Neural progenitor cell (in vitro differentiated cells): ENCODE measurements at regions not wholly inside any gene's neighbourhood (a gene's known extent, or its start where the extent isn't known, plus 50 kb on each side); places are given as distances from the start of the nearest gene placed in this dataset.
A peak's percentile ranks its signal among the peaks of the same experiment; 100 is the strongest.

ENCODE experiments used
- DNase-seq: peaks from one replicate; pipeline ENCODE4 v3.0.0-alpha.2; 2016; ENCODE audit warnings: low spot score
- H2AFZ ChIP-seq: fragments of 200-600 bp; sonication (generic); replicated peaks from 2 replicates; pipeline ENCODE4 v1.6.1; 2016; ENCODE audit warnings: antibody characterized with exemption
- H3F3A ChIP-seq: fragments of 200-600 bp; sonication (generic); 2 replicates; pipeline ENCODE4 v1.6.1; 2016; ENCODE audit warnings: antibody characterized with exemption, low read depth
- H3K27ac ChIP-seq: fragments of 200-600 bp; sonication (generic); 2 replicates; pipeline ENCODE4 v1.5.1; 2016; ENCODE audit warnings: mild to moderate bottlenecking
- H3K27me3 ChIP-seq: fragments of 200-600 bp; sonication (generic); 2 replicates; pipeline ENCODE4 v1.6.1; 2016; ENCODE audit warnings: mild to moderate bottlenecking, moderate library complexity
- H3K36me3 ChIP-seq: fragments of 200-600 bp; sonication (generic); 2 replicates; pipeline ENCODE4 v1.5.1; 2016
- H3K4me1 ChIP-seq: fragments of 200-600 bp; sonication (generic); 2 replicates; pipeline ENCODE4 v1.6.1; 2016; ENCODE audit warnings: mixed run types
- H3K4me2 ChIP-seq: fragments of 200-600 bp; sonication (generic); 2 replicates; pipeline ENCODE4 v1.6.1; 2016
- H3K4me3 ChIP-seq: fragments of 200-600 bp; sonication (generic); 2 replicates; pipeline ENCODE4 v1.5.1; 2016
- H3K79me2 ChIP-seq: fragments of 200-600 bp; sonication (generic); 2 replicates; pipeline ENCODE4 v1.6.1; 2016; ENCODE audit warnings: low read depth
- H3K9ac ChIP-seq: fragments of 200-600 bp; sonication (generic); 2 replicates; pipeline ENCODE4 v1.6.1; 2016
- H3K9me3 ChIP-seq: fragments of 200-600 bp; sonication (generic); 2 replicates; pipeline ENCODE4 v1.5.1; 2016; ENCODE audit warnings: low read depth
- H4K20me1 ChIP-seq: fragments of 200-600 bp; sonication (generic); 2 replicates; pipeline ENCODE4 v1.6.1; 2016; ENCODE audit warnings: low read depth
- H3K27ac Mint-ChIP-seq: 3 replicates; pipeline ENCODE4 v1.8.0; 2021; ENCODE audit warnings: mixed read lengths
- H3K27me3 Mint-ChIP-seq: 2 replicates; pipeline ENCODE4 v1.8.0; 2022; ENCODE audit warnings: low read depth, mild to moderate bottlenecking, inconsistent platforms, moderate library complexity, mixed read lengths; ENCODE audit not compliant: insufficient read depth
- H3K36me3 Mint-ChIP-seq: 3 replicates; pipeline ENCODE4 v1.8.0; 2021; ENCODE audit warnings: mixed read lengths
- H3K4me1 Mint-ChIP-seq: 3 replicates; pipeline ENCODE4 v1.8.0; 2021; ENCODE audit warnings: mixed read lengths
- H3K4me3 Mint-ChIP-seq: 3 replicates; pipeline ENCODE4 v1.8.0; 2021; ENCODE audit warnings: mild to moderate bottlenecking, moderate library complexity, mixed read lengths
- H3K9me3 Mint-ChIP-seq: 3 replicates; pipeline ENCODE4 v1.8.0; 2020; ENCODE audit warnings: mixed read lengths
- CTCF ChIP-seq: fragments of 200-600 bp; sonication (generic); IDR thresholded peaks from 2 replicates; pipeline ENCODE4 v1.5.1; 2017; ENCODE audit warnings: antibody characterized with exemption, mild to moderate bottlenecking
- EZH2 ChIP-seq: fragments of 200-600 bp; sonication (generic); IDR thresholded peaks from 2 replicates; pipeline ENCODE4 v1.6.1; 2017; ENCODE audit warnings: antibody characterized with exemption, mild to moderate bottlenecking, moderate library complexity
- EZH2phosphoT487 ChIP-seq: fragments of 200-600 bp; sonication (generic); IDR thresholded peaks from 2 replicates; pipeline ENCODE4 v1.6.1; 2017; ENCODE audit warnings: antibody characterized with exemption

GRCh38 chr16:6160871-6161270 is 1063.3 kb upstream of the EEF2KMT start:
- peaks cover 7% of the 10 kb centered on the region for H3K4me1 ChIP-seq
- no peaks in the 10 kb centered on the region for H3K27me3 ChIP-seq
- no peaks in the 10 kb centered on the region for H3K9me3 ChIP-seq
- H3K4me2 ChIP-seq: no peak overlapping the region
- TF ChIP-seq EZH2phosphoT487: no peak
- TF ChIP-seq CTCF: no peak
- no peak for TF ChIP-seq EZH2
- peaks cover 25% of the 10 kb centered on the region for H3K4me1 Mint-ChIP-seq
- peak overlapping the region; percentile 9 for H3K27ac Mint-ChIP-seq
- no peaks in the 10 kb centered on the region for H3K9me3 Mint-ChIP-seq
- no peak overlapping the region for H3K4me3 ChIP-seq
- H3F3A ChIP-seq: no peaks in the 10 kb centered on the region
- no peak for DNase-seq
- no peaks in the 10 kb centered on the region for H3K36me3 ChIP-seq
- H3K9ac ChIP-seq: no peak overlapping the region
- no peaks in the 10 kb centered on the region for H3K79me2 ChIP-seq
- H2AFZ ChIP-seq: no peak overlapping the region
- H3K36me3 Mint-ChIP-seq: peaks cover 5% of the 10 kb centered on the region
- H3K27ac ChIP-seq: no peak overlapping the region
- H4K20me1 ChIP-seq: no peaks in the 10 kb centered on the region
- H3K4me3 Mint-ChIP-seq: no peak overlapping the region
- H3K27me3 Mint-ChIP-seq: peaks cover 2% of the 10 kb centered on the region

GRCh38 chr16:6160303-6160702 is 1062.7 kb upstream of the EEF2KMT start:
- no peaks in the 10 kb centered on the region for H3K79me2 ChIP-seq
- no peaks in the 10 kb centered on the region for H3F3A ChIP-seq
- no peaks in the 10 kb centered on the region for H4K20me1 ChIP-seq
- Mint-ChIP-seq H3K4me3 (no peak overlapping the region), H3K27me3 (peaks cover 2% of the 10 kb centered on the region), H3K27ac (peak overlapping the region; percentile 9), H3K36me3 (peaks cover 5% of the 10 kb centered on the region), H3K4me1 (peaks cover 25% of the 10 kb centered on the region), H3K9me3 (no peaks in the 10 kb centered on the region)
- no peak overlapping the region for H3K9ac ChIP-seq
- H2AFZ ChIP-seq: no peak overlapping the region
- H3K4me1 ChIP-seq: peaks cover 7% of the 10 kb centered on the region
- H3K9me3 ChIP-seq: no peaks in the 10 kb centered on the region
- TF ChIP-seq EZH2: no peak
- no peak for TF ChIP-seq EZH2phosphoT487
- TF ChIP-seq CTCF: no peak
- no peak overlapping the region for H3K4me3 ChIP-seq
- H3K36me3 ChIP-seq: no peaks in the 10 kb centered on the region
- H3K4me2 ChIP-seq: no peak overlapping the region
- H3K27me3 ChIP-seq: no peaks in the 10 kb centered on the region
- H3K27ac ChIP-seq: no peak overlapping the region
- DNase-seq: no peak

GRCh38 chr16:6157806-6158205 is 1060.2 kb upstream of the EEF2KMT start:
- no peak for TF ChIP-seq EZH2phosphoT487
- no peak for TF ChIP-seq EZH2
- TF ChIP-seq CTCF: no peak
- peaks cover 9% of the 10 kb centered on the region for H3K4me1 ChIP-seq
- peaks cover 29% of the 10 kb centered on the region for H3K4me1 Mint-ChIP-seq
- peaks cover 5% of the 10 kb centered on the region for H3K36me3 Mint-ChIP-seq
- H3K4me2 ChIP-seq: no peak overlapping the region
- peak overlapping the region; percentile 26 for H2AFZ ChIP-seq
- no peak overlapping the region for H3K4me3 Mint-ChIP-seq
- no peaks in the 10 kb centered on the region for H3K79me2 ChIP-seq
- H3K9ac ChIP-seq: no peak overlapping the region
- H3K27me3 Mint-ChIP-seq: peaks cover 2% of the 10 kb centered on the region
- no peak for DNase-seq
- no peaks in the 10 kb centered on the region for H3K9me3 Mint-ChIP-seq
- no peaks in the 10 kb centered on the region for H3K9me3 ChIP-seq
- no peak overlapping the region for H3K27ac ChIP-seq
- H3K36me3 ChIP-seq: no peaks in the 10 kb centered on the region
- H3K4me3 ChIP-seq: no peak overlapping the region
- H3K27ac Mint-ChIP-seq: peak overlapping the region; percentile 33
- H4K20me1 ChIP-seq: no peaks in the 10 kb centered on the region
- H3F3A ChIP-seq: no peaks in the 10 kb centered on the region
- no peaks in the 10 kb centered on the region for H3K27me3 ChIP-seq

- H3K27ac Mint-ChIP-seq: no peak overlapping the region
- peaks cover 2% of the 10 kb centered on the region for H3K27me3 Mint-ChIP-seq
Measured at GRCh38 chr16:6155271-6155670, 1057.7 kb upstream of the EEF2KMT start.

More at GRCh38 chr16:6155271-6155670, 1057.7 kb upstream of the EEF2KMT start:
- H3K36me3 ChIP-seq: no peaks in the 10 kb centered on the region
- DNase-seq: no peak
- no peak for TF ChIP-seq EZH2
- TF ChIP-seq EZH2phosphoT487: no peak
- no peak for TF ChIP-seq CTCF
- peaks cover 6% of the 10 kb centered on the region for H3K4me1 ChIP-seq
- H3K27ac ChIP-seq: no peak overlapping the region
- no peaks in the 10 kb centered on the region for H4K20me1 ChIP-seq
- Mint-ChIP-seq H3K36me3 (peaks cover 12% of the 10 kb centered on the region), H3K4me3 (no peak overlapping the region), H3K4me1 (peaks cover 29% of the 10 kb centered on the region), H3K9me3 (no peaks in the 10 kb centered on the region)
- H3K4me2 ChIP-seq: no peak overlapping the region
- H3K9me3 ChIP-seq: no peaks in the 10 kb centered on the region
- no peak overlapping the region for H2AFZ ChIP-seq
- no peaks in the 10 kb centered on the region for H3K27me3 ChIP-seq
- no peak overlapping the region for H3K9ac ChIP-seq
- no peak overlapping the region for H3K4me3 ChIP-seq
- H3F3A ChIP-seq: no peaks in the 10 kb centered on the region
- no peaks in the 10 kb centered on the region for H3K79me2 ChIP-seq
